ENCODE measurements at regions not wholly inside any gene's neighbourhood (a gene's known extent, or its start where the extent isn't known, plus 50 kb on each side); places are given as distances from the start of the nearest gene placed in this dataset.
"Not testable (repeated sequence)": the region's sequence is repeated elsewhere in the genome, so short reads cannot be mapped to it uniquely, and the experiment has no call there.

GRCh38 chr12:115811045-115811444 is 466.4 kb downstream of the MED13L start:
- DNase-seq (ENCODE audit: low read depth) = no peak

- no peak for DNase-seq (ENCODE audit: low read depth)
Observed at GRCh38 chr12:115810122-115810901, 467.2 kb downstream of the MED13L start.

- DNase-seq (ENCODE audit: low read depth) = no peak
Observed at GRCh38 chr12:115806000-115806399, 471.5 kb downstream of the MED13L start.

- DNase-seq (ENCODE audit: low read depth) = no peak
Observed at GRCh38 chr12:115802767-115803166, 474.7 kb downstream of the MED13L start.

GRCh38 chr12:115801871-115802270 is 475.6 kb downstream of the MED13L start:
- DNase-seq (ENCODE audit: low read depth) = no peak

- DNase-seq (ENCODE audit: low read depth) = no peak
Observed at GRCh38 chr12:115799610-115800009, 477.9 kb downstream of the MED13L start.

- no peak for DNase-seq (ENCODE audit: low read depth)
Observed at GRCh38 chr12:115798309-115798917, 479.1 kb downstream of the MED13L start.

GRCh38 chr12:115794659-115795081 is 482.8 kb downstream of the MED13L start:
- no peak for DNase-seq (ENCODE audit: low read depth)

GRCh38 chr12:115791331-115791730 is 486.2 kb downstream of the MED13L start:
- no peak for DNase-seq (ENCODE audit: low read depth)

GRCh38 chr12:115790526-115790925 is 487.0 kb downstream of the MED13L start:
- DNase-seq (ENCODE audit: low read depth) = no peak

GRCh38 chr12:115786490-115786889 is 491.0 kb downstream of the MED13L start:
- not testable (repeated sequence) for DNase-seq (ENCODE audit: low read depth)

- no peak for DNase-seq (ENCODE audit: low read depth)
Observed at GRCh38 chr12:115785548-115785947, 491.9 kb downstream of the MED13L start.

GRCh38 chr12:115776399-115776798 is 501.1 kb downstream of the MED13L start:
- DNase-seq (ENCODE audit: low read depth) = no peak

GRCh38 chr12:115774148-115774895 is 503.2 kb downstream of the MED13L start:
- DNase-seq (ENCODE audit: low read depth) = no peak

- DNase-seq (ENCODE audit: low read depth) = no peak
Observed at GRCh38 chr12:115771601-115772000, 505.9 kb downstream of the MED13L start.

GRCh38 chr12:115771065-115771464 is 506.4 kb downstream of the MED13L start:
- no peak for DNase-seq (ENCODE audit: low read depth)

GRCh38 chr12:115770643-115771042 is 506.9 kb downstream of the MED13L start:
- no peak for DNase-seq (ENCODE audit: low read depth)

GRCh38 chr12:115767916-115768315 is 509.6 kb downstream of the MED13L start:
- no peak for DNase-seq (ENCODE audit: low read depth)

GRCh38 chr12:115763982-115764621 is 513.4 kb downstream of the MED13L start:
- no peak for DNase-seq (ENCODE audit: low read depth)

- no peak for DNase-seq (ENCODE audit: low read depth)
Observed at GRCh38 chr12:115763376-115763775, 514.1 kb downstream of the MED13L start.

GRCh38 chr12:115762936-115763335 is 514.6 kb downstream of the MED13L start:
- DNase-seq (ENCODE audit: low read depth) = no peak

GRCh38 chr12:115761784-115762183 is 515.7 kb downstream of the MED13L start:
- DNase-seq (ENCODE audit: low read depth) = no peak

All from HT1080 (cell line).